Ovary (tissue), 7 donors: ENCODE measurements at regions not wholly inside any gene's neighbourhood (a gene's known extent, or its start where the extent isn't known, plus 50 kb on each side); places are given as distances from the start of the nearest gene placed in this dataset.

Source experiments
- DNase-seq, 5 donors: peaks; one replicate each; pipeline ENCODE4 v3.0.0-alpha.2; 2019 to 2020
- H3K27ac ChIP-seq, 2 donors: fragments of 200-600 bp; one replicate each; pipeline versions ENCODE4 v1.5.1 to v1.8.0; 2019 to 2022
- H3K27me3 ChIP-seq: fragments of 200-600 bp; one replicate; pipeline ENCODE4 v1.8.0; 2022
- H3K36me3 ChIP-seq: fragments of 200-600 bp; sonication (generic); one replicate; pipeline ENCODE4 v1.5.1; 2019
- H3K4me1 ChIP-seq: one replicate; pipeline ENCODE4 v1.8.1; 2013; ENCODE audit warnings: mild to moderate bottlenecking, moderate library complexity; ENCODE audit not compliant: insufficient read depth
- H3K4me3 ChIP-seq: fragments of 200-600 bp; sonication (generic); one replicate; pipeline ENCODE4 v1.5.1; 2017
- H3K9me3 ChIP-seq, 2 donors: fragments of 200-600 bp in 1 of 2; sonication (generic) in 1 of 2; one replicate each; pipeline versions ENCODE4 v1.5.1 to v1.8.1; 2013 to 2019; ENCODE audit warnings: mild to moderate bottlenecking in 1 of 2, moderate library complexity in 1 of 2
- EP300 ChIP-seq: sonication (generic); formaldehyde crosslinking; IDR thresholded peaks from one replicate; pipeline ENCODE4 v1.6.1; 2017; ENCODE audit warnings: antibody characterized with exemption
- POLR2A ChIP-seq: fragments of 450-650 bp; IDR thresholded peaks from one replicate; pipeline ENCODE4 v1.6.1; 2017; ENCODE audit warnings: antibody characterized with exemption, mild to moderate bottlenecking, moderate library complexity
- WGBS, 3 donors: extraction: QIAGEN DNeasy Blood & Tissue Kit in 1 of 3; methylation state at CpG; one replicate each; pipeline versions ENCODE4 v1.1.5 to v1.1.7; 2013 to 2017; 5-methylcytosine and 5-hydroxymethylcytosine counted together
- intact Hi-C, 4 donors: fragments of 100-400 bp; cut with DNase I; formaldehyde crosslinking; loops; one replicate each; pipeline versions ENCODE4 v1.11.0 to v1.15.1; 2022 to 2023
- TF ChIP-seq, protein P1 (sequence below), 3 donors: fragments of 450-650 bp in 2 of 3; fragments of 200-600 bp in 1 of 3; IDR thresholded peaks; one replicate each; pipeline versions ENCODE4 v1.5.1 to v1.8.0; 2016 to 2022; ENCODE audit warnings: antibody characterized with exemption in 3 of 3, mild to moderate bottlenecking in 1 of 3
- donor health status: DM: no; HTN: no; CAD: no; lungs with moderate emphysema.
- donor health status: DM: no; HTN: no; CAD: no.
- donor health status: Bipolar disorder and iron deficiency.
- donor health status: DM: no; HTN: no; CAD: no.
- donor health status: DM: yes; HTN: yes; CAD: no.

DNA sequence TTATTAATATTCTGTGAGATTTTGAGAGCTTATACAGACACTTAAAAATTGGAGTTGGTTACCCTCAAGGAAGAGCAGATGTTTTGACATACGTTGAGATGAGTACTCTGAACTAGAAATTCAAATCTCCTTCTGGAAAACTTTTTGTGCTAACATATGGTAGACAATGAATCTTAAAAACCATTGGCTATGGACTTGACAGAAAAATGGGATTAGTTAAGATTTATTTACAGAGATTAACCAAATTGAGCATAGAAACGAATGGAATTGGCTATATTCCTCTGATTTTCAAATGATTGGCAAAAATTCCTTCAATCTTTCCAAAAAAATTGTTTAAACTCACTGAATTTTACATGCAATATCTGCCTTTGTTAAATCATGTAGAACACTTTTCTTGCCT, 1392.9 kb downstream of the BRINP3 start:
- no peaks in the 10 kb centered on the region for H3K9me3 ChIP-seq
- intact Hi-C loops, result no loop called here
- H3K4me1 ChIP-seq, result no peaks in the 10 kb centered on the region
- no peaks in the 10 kb centered on the region for H3K27me3 ChIP-seq
- no peak overlapping the region for H3K4me3 ChIP-seq
- 47 to 51% (median 49%) methylated on average over 2 of the region's 2 CpGs for WGBS, 3 donors
- no peak overlapping the region for H3K27ac ChIP-seq
- TF ChIP-seq POLR2A (no peak), EP300 (no peak)
- TF ChIP-seq, protein P1, sequence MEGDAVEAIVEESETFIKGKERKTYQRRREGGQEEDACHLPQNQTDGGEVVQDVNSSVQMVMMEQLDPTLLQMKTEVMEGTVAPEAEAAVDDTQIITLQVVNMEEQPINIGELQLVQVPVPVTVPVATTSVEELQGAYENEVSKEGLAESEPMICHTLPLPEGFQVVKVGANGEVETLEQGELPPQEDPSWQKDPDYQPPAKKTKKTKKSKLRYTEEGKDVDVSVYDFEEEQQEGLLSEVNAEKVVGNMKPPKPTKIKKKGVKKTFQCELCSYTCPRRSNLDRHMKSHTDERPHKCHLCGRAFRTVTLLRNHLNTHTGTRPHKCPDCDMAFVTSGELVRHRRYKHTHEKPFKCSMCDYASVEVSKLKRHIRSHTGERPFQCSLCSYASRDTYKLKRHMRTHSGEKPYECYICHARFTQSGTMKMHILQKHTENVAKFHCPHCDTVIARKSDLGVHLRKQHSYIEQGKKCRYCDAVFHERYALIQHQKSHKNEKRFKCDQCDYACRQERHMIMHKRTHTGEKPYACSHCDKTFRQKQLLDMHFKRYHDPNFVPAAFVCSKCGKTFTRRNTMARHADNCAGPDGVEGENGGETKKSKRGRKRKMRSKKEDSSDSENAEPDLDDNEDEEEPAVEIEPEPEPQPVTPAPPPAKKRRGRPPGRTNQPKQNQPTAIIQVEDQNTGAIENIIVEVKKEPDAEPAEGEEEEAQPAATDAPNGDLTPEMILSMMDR (IDR thresholded peaks at IDR 0.05), result no peak
- H3K36me3 ChIP-seq, result no peaks in the 10 kb centered on the region
- no peak for DNase-seq

DNA sequence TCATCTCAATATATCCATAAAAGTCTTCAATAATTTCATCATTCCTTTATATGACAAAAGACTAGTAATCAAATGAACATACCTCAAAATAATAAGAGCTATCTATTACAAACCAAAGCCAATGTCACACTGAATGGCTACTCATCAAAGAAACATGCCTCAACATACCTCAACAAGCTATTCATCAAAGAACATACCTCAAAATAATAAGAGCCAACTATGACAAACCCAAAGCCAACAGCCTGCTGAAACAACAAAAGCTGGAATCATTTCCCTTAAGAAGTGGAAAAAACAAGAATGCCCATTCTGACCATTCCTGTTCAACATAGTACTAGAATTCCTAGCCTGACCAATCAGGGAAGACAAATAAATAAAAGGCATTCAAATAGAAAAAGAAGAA, 1373.7 kb downstream of the BRINP3 start:
- TF ChIP-seq EP300, result no peak
- no peak for TF ChIP-seq POLR2A
- TF ChIP-seq, protein P1 (IDR thresholded peaks at IDR 0.05), result no peak
- no peaks in the 10 kb centered on the region for H3K4me1 ChIP-seq
- H3K27me3 ChIP-seq, result no peaks in the 10 kb centered on the region
- no peak overlapping the region for H3K4me3 ChIP-seq
- DNase-seq, result no peak
- no peak overlapping the region for H3K27ac ChIP-seq
- no peaks in the 10 kb centered on the region for H3K9me3 ChIP-seq
- H3K36me3 ChIP-seq, result no peaks in the 10 kb centered on the region
- intact Hi-C loops, result no loop called here

GRCh38 chr1:189117072-189117770, 1360.4 kb downstream of the BRINP3 start:
- TF ChIP-seq EP300, result no peak
- no peak for TF ChIP-seq POLR2A
- TF ChIP-seq, protein P1 (IDR thresholded peaks at IDR 0.05), result no peak
- Histone ChIP-seq H3K27me3 (no peaks in the 10 kb centered on the region), H3K36me3 (no peaks in the 10 kb centered on the region), H3K4me1 (no peaks in the 10 kb centered on the region), H3K4me3 (no peak overlapping the region), H3K27ac (no peak overlapping the region), H3K9me3 (no peaks in the 10 kb centered on the region)
- WGBS, 3 donors, result 80 to 84% (median 84%) methylated on average over 4 of the region's 4 CpGs
- intact Hi-C loops, result no loop called here
- DNase-seq, result no peak

- Histone ChIP-seq H3K4me1 (no peaks in the 10 kb centered on the region), H3K27ac (no peak overlapping the region), H3K9me3 (no peaks in the 10 kb centered on the region), H3K36me3 (no peaks in the 10 kb centered on the region), H3K4me3 (no peak overlapping the region), H3K27me3 (no peaks in the 10 kb centered on the region)
- TF ChIP-seq, protein P1 (IDR thresholded peaks at IDR 0.05), result no peak
- no peak for TF ChIP-seq EP300
- 59 to 74% (median 69%) methylated on average over 2 of the region's 2 CpGs for WGBS, 3 donors
- intact Hi-C loops, result no loop called here
- no peak for DNase-seq
Measured at GRCh38 chr1:189121941-189122340, 1355.7 kb downstream of the BRINP3 start.
